ENCODE measurements at regions not wholly inside any gene's neighbourhood (a gene's known extent, or its start where the extent isn't known, plus 50 kb on each side); places are given as distances from the start of the nearest gene placed in this dataset.
"Not testable (repeated sequence)": the region's sequence is repeated elsewhere in the genome, so short reads cannot be mapped to it uniquely, and the experiment has no call there.

- H3K9me3 Mint-ChIP-seq, result no peaks in the 10 kb centered on the region
- peaks cover 0 to 3% (median 0%) of the 10 kb centered on the region in 3 donors for H3K36me3 Mint-ChIP-seq
- no peaks in the 10 kb centered on the region for H3K4me1 Mint-ChIP-seq
- no peak overlapping the region for H3K27ac Mint-ChIP-seq
- no peak for DNase-seq
- peaks cover 0 to 3% (median 2%) of the 10 kb centered on the region in 3 donors for H3K27me3 Mint-ChIP-seq (ENCODE audit: low read depth in 3 of 3)
- H3K4me3 Mint-ChIP-seq, result no peak overlapping the region
These were observed 225.0 kb downstream of the SUCLG1 start for GRCh38 chr2:84234103-84234502.

- Mint-ChIP-seq H3K27me3 (ENCODE audit: low read depth in 3 of 3) (peaks cover 0 to 5% (median 3%) of the 10 kb centered on the region in 3 donors), H3K4me3 (no peak overlapping the region), H3K36me3 (peaks cover 0 to 3% (median 3%) of the 10 kb centered on the region in 3 donors), H3K4me1 (no peaks in the 10 kb centered on the region), H3K9me3 (peaks cover 0 to 11% (median 10%) of the 10 kb centered on the region in 6 donors), H3K27ac (no peak overlapping the region)
- no peak for DNase-seq
These were observed 227.6 kb downstream of the SUCLG1 start for GRCh38 chr2:84231478-84231877.

GRCh38 chr2:84224121-84224520, 235.0 kb downstream of the SUCLG1 start:
- Mint-ChIP-seq H3K4me1 (peaks cover 29 to 31% of the 10 kb centered on the region in 2 donors), H3K36me3 (peaks cover 3 to 10% (median 5%) of the 10 kb centered on the region in 3 donors), H3K4me3 (peak overlapping the region in 3 of 5 donors; percentile 53 to 82 (median 77))

GRCh38 chr2:84223191-84223590, 235.9 kb downstream of the SUCLG1 start:
- Mint-ChIP-seq H3K27ac (peak overlapping the region; percentile 71 to 89 (median 76)), H3K9me3 (peaks cover 2 to 19% (median 16%) of the 10 kb centered on the region in 6 donors), H3K36me3 (peaks cover 3 to 10% (median 5%) of the 10 kb centered on the region in 3 donors), H3K4me1 (peaks cover 29 to 31% of the 10 kb centered on the region in 2 donors), H3K27me3 (ENCODE audit: low read depth in 3 of 3) (peaks cover 0 to 8% (median 2%) of the 10 kb centered on the region in 3 donors), H3K4me3 (peak overlapping the region; percentile 51 to 82 (median 77))
- peak; percentile 46 to 51 (median 46) for DNase-seq

More at GRCh38 chr2:84224121-84224520, 235.0 kb downstream of the SUCLG1 start:
- Mint-ChIP-seq H3K27me3 (ENCODE audit: low read depth in 3 of 3) (peaks cover 0 to 9% (median 2%) of the 10 kb centered on the region in 3 donors), H3K9me3 (peaks cover 2 to 19% (median 16%) of the 10 kb centered on the region in 6 donors), H3K27ac (peak overlapping the region in 2 of 6 donors; percentile 37 to 71)
- no peak for DNase-seq

- H3K36me3 Mint-ChIP-seq; H3K27ac Mint-ChIP-seq; H3K27me3 Mint-ChIP-seq (ENCODE audit: low read depth in 3 of 3); DNase-seq; H3K9me3 Mint-ChIP-seq: not testable (repeated sequence)
- Mint-ChIP-seq H3K4me1 (peaks cover 29 to 31% of the 10 kb centered on the region in 2 donors), H3K4me3 (peak overlapping the region in 1 of 5 donors; percentile 42)
These were observed 238.0 kb downstream of the SUCLG1 start for GRCh38 chr2:84221102-84221501.

GRCh38 chr2:84217456-84217855, 241.6 kb downstream of the SUCLG1 start:
- Mint-ChIP-seq H3K27me3 (ENCODE audit: low read depth in 3 of 3) (peaks cover 0 to 3% (median 2%) of the 10 kb centered on the region in 3 donors), H3K27ac (no peak overlapping the region), H3K36me3 (no peaks in the 10 kb centered on the region), H3K4me1 (peaks cover 11% of the 10 kb centered on the region in 2 donors), H3K4me3 (no peak overlapping the region), H3K9me3 (no peaks in the 10 kb centered on the region)
- no peak for DNase-seq

GRCh38 chr2:84214455-84214854, 244.6 kb downstream of the SUCLG1 start:
- Mint-ChIP-seq H3K36me3 (no peaks in the 10 kb centered on the region), H3K9me3 (no peaks in the 10 kb centered on the region), H3K27me3 (ENCODE audit: low read depth in 3 of 3) (peaks cover 0 to 4% (median 0%) of the 10 kb centered on the region in 3 donors), H3K27ac (no peak overlapping the region), H3K4me1 (no peaks in the 10 kb centered on the region), H3K4me3 (no peak overlapping the region)
- no peak for DNase-seq

GRCh38 chr2:84212611-84213314, 246.3 kb downstream of the SUCLG1 start:
- Mint-ChIP-seq H3K36me3 (no peaks in the 10 kb centered on the region), H3K27ac (no peak overlapping the region), H3K27me3 (ENCODE audit: low read depth in 3 of 3) (peaks cover 4 to 5% (median 5%) of the 10 kb centered on the region in 3 donors), H3K4me1 (no peaks in the 10 kb centered on the region), H3K4me3 (no peak overlapping the region), H3K9me3 (no peaks in the 10 kb centered on the region)
- DNase-seq, result no peak

GRCh38 chr2:84209941-84210340, 249.1 kb downstream of the SUCLG1 start:
- H3K27me3 Mint-ChIP-seq (ENCODE audit: low read depth in 3 of 3), result peaks cover 4 to 8% (median 7%) of the 10 kb centered on the region in 3 donors
- H3K27ac Mint-ChIP-seq, result no peak overlapping the region
- peaks cover 0 to 3% (median 0%) of the 10 kb centered on the region in 6 donors for H3K9me3 Mint-ChIP-seq
- H3K4me3 Mint-ChIP-seq, result no peak overlapping the region
- no peak for DNase-seq
- peaks cover 4 to 6% of the 10 kb centered on the region in 2 donors for H3K4me1 Mint-ChIP-seq
- H3K36me3 Mint-ChIP-seq, result no peaks in the 10 kb centered on the region

- H3K4me1 Mint-ChIP-seq, result peaks cover 25 to 29% of the 10 kb centered on the region in 2 donors
- H3K27me3 Mint-ChIP-seq (ENCODE audit: low read depth in 3 of 3), result peaks cover 6 to 13% (median 7%) of the 10 kb centered on the region in 3 donors
- DNase-seq, result no peak
- no peak overlapping the region for H3K27ac Mint-ChIP-seq
- H3K9me3 Mint-ChIP-seq, result peaks cover 5 to 33% (median 19%) of the 10 kb centered on the region in 6 donors
- H3K36me3 Mint-ChIP-seq, result peaks cover 0 to 9% (median 4%) of the 10 kb centered on the region in 3 donors
- H3K4me3 Mint-ChIP-seq, result no peak overlapping the region
These were observed 254.1 kb downstream of the SUCLG1 start for GRCh38 chr2:84204995-84205394.

GRCh38 chr2:84202166-84202565, 256.9 kb downstream of the SUCLG1 start:
- DNase-seq, result no peak
- Mint-ChIP-seq H3K27ac (no peak overlapping the region), H3K4me1 (peaks cover 31 to 37% of the 10 kb centered on the region in 2 donors), H3K9me3 (peaks cover 5 to 38% (median 22%) of the 10 kb centered on the region in 6 donors), H3K36me3 (peaks cover 0 to 12% (median 4%) of the 10 kb centered on the region in 3 donors), H3K4me3 (no peak overlapping the region), H3K27me3 (ENCODE audit: low read depth in 3 of 3) (peaks cover 3 to 6% (median 5%) of the 10 kb centered on the region in 3 donors)

GRCh38 chr2:84201158-84201557, 257.9 kb downstream of the SUCLG1 start:
- Mint-ChIP-seq H3K27me3 (ENCODE audit: low read depth in 3 of 3) (peaks cover 3 to 6% (median 5%) of the 10 kb centered on the region in 3 donors), H3K4me3 (peak overlapping the region in 4 of 5 donors; percentile 47 to 68 (median 60)), H3K9me3 (peaks cover 5 to 38% (median 22%) of the 10 kb centered on the region in 6 donors), H3K4me1 (peaks cover 28 to 31% of the 10 kb centered on the region in 2 donors), H3K36me3 (peaks cover 0 to 12% (median 4%) of the 10 kb centered on the region in 3 donors), H3K27ac (peak overlapping the region in 5 of 6 donors; percentile 68 to 83 (median 75))
- peak; percentile 23 to 41 (median 27) for DNase-seq

GRCh38 chr2:84197901-84198300, 261.2 kb downstream of the SUCLG1 start:
- Mint-ChIP-seq H3K9me3 (peaks cover 5 to 28% (median 20%) of the 10 kb centered on the region in 6 donors), H3K4me1 (peaks cover 28 to 31% of the 10 kb centered on the region in 2 donors), H3K4me3 (no peak overlapping the region), H3K36me3 (peaks cover 0 to 12% (median 0%) of the 10 kb centered on the region in 3 donors), H3K27me3 (ENCODE audit: low read depth in 3 of 3) (peaks cover 0 to 6% (median 5%) of the 10 kb centered on the region in 3 donors), H3K27ac (no peak overlapping the region)
- no peak for DNase-seq
